ENCODE measurements at regions not wholly inside any gene's neighbourhood (a gene's known extent, or its start where the extent isn't known, plus 50 kb on each side); places are given as distances from the start of the nearest gene placed in this dataset.

- POLR2A ChIA-PET, result no interaction called here
- Mint-ChIP-seq H3K27ac (no peak overlapping the region), H3K36me3 (no peaks in the 10 kb centered on the region), H3K4me3 (no peak overlapping the region), H3K27me3 (peaks cover 0 to 3% (median 0%) of the 10 kb centered on the region in 5 donors), H3K4me1 (no peaks in the 10 kb centered on the region), H3K9me3 (peaks cover 0 to 3% (median 0%) of the 10 kb centered on the region in 9 donors)
- no peak for DNase-seq
- ATAC-seq, result no peak
These were observed 333.5 kb upstream of the SEMA6D start for GRCh38 chr15:47383801-47384200.

GRCh38 chr15:47384341-47384740, 333.0 kb upstream of the SEMA6D start:
- POLR2A ChIA-PET, result no interaction called here
- ATAC-seq (no peak), DNase-seq (no peak)
- Mint-ChIP-seq H3K27ac (no peak overlapping the region), H3K36me3 (no peaks in the 10 kb centered on the region), H3K27me3 (peaks cover 0 to 3% (median 0%) of the 10 kb centered on the region in 5 donors), H3K4me3 (no peak overlapping the region), H3K9me3 (peaks cover 0 to 2% (median 0%) of the 10 kb centered on the region in 9 donors), H3K4me1 (no peaks in the 10 kb centered on the region)

DNA sequence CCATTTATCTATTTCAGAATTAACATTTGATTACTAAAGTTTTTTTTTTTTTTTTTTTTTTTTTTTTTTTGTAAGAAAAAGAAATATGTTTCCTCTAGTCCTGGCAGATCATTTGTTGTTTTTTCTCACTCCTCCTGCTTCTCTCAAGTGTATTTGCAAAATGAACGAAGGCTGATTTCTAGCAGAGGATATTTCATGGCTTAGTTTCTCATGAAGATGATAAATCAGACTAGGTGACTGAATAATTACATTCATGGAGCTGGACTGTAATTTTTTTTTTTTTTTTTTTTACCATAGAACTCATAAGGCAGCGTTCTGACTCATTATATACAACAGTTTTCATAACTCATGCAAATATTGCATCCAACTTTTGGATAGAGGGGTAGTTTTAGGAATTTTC, 332.5 kb upstream of the SEMA6D start:
- POLR2A ChIA-PET, result no interaction called here
- DNase-seq, result no peak
- H3K36me3 Mint-ChIP-seq, result no peaks in the 10 kb centered on the region

GRCh38 chr15:47386459-47386858, 330.8 kb upstream of the SEMA6D start:
- POLR2A ChIA-PET, result no interaction called here
- H3K27ac Mint-ChIP-seq, result no peak overlapping the region
- no peaks in the 10 kb centered on the region for H3K36me3 Mint-ChIP-seq
- no peak for ATAC-seq
- peaks cover 0 to 3% (median 0%) of the 10 kb centered on the region in 5 donors for H3K27me3 Mint-ChIP-seq
- no peaks in the 10 kb centered on the region for H3K4me1 Mint-ChIP-seq
- DNase-seq, result no peak
- H3K9me3 Mint-ChIP-seq, result no peaks in the 10 kb centered on the region
- no peak overlapping the region for H3K4me3 Mint-ChIP-seq

More for the DNA sequence above, 332.5 kb upstream of the SEMA6D start:
- no peak overlapping the region for H3K27ac Mint-ChIP-seq
- no peaks in the 10 kb centered on the region for H3K4me1 Mint-ChIP-seq
- no peak overlapping the region for H3K4me3 Mint-ChIP-seq
- no peaks in the 10 kb centered on the region for H3K9me3 Mint-ChIP-seq
- no peak for ATAC-seq
- peaks cover 0 to 3% (median 0%) of the 10 kb centered on the region in 5 donors for H3K27me3 Mint-ChIP-seq

GRCh38 chr15:47388299-47388698, 329.0 kb upstream of the SEMA6D start:
- Mint-ChIP-seq H3K4me3 (no peak overlapping the region), H3K27ac (no peak overlapping the region), H3K4me1 (no peaks in the 10 kb centered on the region), H3K36me3 (no peaks in the 10 kb centered on the region), H3K27me3 (peaks cover 0 to 7% (median 0%) of the 10 kb centered on the region in 5 donors), H3K9me3 (peaks cover 0 to 7% (median 0%) of the 10 kb centered on the region in 9 donors)
- ATAC-seq (no peak), DNase-seq (no peak)
- POLR2A ChIA-PET, result no interaction called here

GRCh38 chr15:47390208-47390765, 327.0 kb upstream of the SEMA6D start:
- ATAC-seq (no peak), DNase-seq (no peak)
- POLR2A ChIA-PET, result no interaction called here
- no peak overlapping the region for H3K4me3 Mint-ChIP-seq
- peaks cover 0 to 7% (median 0%) of the 10 kb centered on the region in 5 donors for H3K27me3 Mint-ChIP-seq
- H3K27ac Mint-ChIP-seq, result no peak overlapping the region
- H3K9me3 Mint-ChIP-seq, result peaks cover 0 to 7% (median 0%) of the 10 kb centered on the region in 9 donors
- no peaks in the 10 kb centered on the region for H3K36me3 Mint-ChIP-seq
- H3K4me1 Mint-ChIP-seq, result no peaks in the 10 kb centered on the region

- H3K9me3 Mint-ChIP-seq, result peaks cover 0 to 7% (median 0%) of the 10 kb centered on the region in 9 donors
- POLR2A ChIA-PET, result no interaction called here
- no peaks in the 10 kb centered on the region for H3K4me1 Mint-ChIP-seq
- H3K27ac Mint-ChIP-seq, result no peak overlapping the region
- no peak overlapping the region for H3K4me3 Mint-ChIP-seq
- DNase-seq (no peak), ATAC-seq (no peak)
- no peaks in the 10 kb centered on the region for H3K36me3 Mint-ChIP-seq
- peaks cover 0 to 15% (median 0%) of the 10 kb centered on the region in 5 donors for H3K27me3 Mint-ChIP-seq
These were observed 323.0 kb upstream of the SEMA6D start for GRCh38 chr15:47394286-47394809.

DNA sequence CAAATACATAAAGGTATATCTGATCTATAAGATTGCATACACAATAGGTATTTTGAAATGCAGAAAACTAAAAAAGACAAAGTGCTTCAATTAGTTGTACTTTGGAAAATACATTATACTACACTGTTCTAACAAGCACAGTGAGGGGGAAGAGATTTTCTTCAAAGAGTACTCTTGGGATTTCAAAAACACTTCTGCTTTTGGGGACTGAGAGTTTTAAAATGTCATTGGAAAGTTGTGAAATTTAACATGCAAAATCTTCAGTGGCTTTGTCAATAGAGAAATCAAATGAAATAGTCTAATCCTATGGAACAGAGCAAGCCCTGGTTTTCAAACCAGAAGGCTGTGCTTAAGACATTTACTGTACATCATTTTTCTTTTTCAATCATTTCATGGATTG, 322.2 kb upstream of the SEMA6D start:
- peaks cover 0 to 15% (median 0%) of the 10 kb centered on the region in 5 donors for H3K27me3 Mint-ChIP-seq
- no peaks in the 10 kb centered on the region for H3K4me1 Mint-ChIP-seq
- no peak overlapping the region for H3K27ac Mint-ChIP-seq
- no peak overlapping the region for H3K4me3 Mint-ChIP-seq
- no peak for DNase-seq
- H3K9me3 Mint-ChIP-seq, result peaks cover 0 to 7% (median 0%) of the 10 kb centered on the region in 9 donors
- POLR2A ChIA-PET, result no interaction called here
- no peak for ATAC-seq
- H3K36me3 Mint-ChIP-seq, result no peaks in the 10 kb centered on the region

DNA sequence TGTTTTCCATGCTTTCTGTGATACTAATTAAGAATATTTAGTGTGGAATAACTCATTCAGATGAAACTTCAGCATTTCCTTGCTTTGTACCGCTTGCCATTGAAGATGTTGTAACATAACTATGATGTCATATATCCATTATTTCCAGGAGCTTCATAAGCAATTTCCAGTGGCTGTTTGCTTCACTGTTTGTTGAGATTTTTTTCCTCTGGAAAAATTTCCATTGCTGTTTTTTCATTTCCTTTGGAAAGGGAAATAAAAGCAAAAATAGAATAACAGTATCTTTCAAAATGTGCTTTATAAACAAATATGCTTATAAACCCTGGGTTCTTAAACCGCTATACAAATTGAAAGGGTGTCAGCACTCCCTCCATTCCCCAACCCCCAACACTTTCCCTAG, 319.6 kb upstream of the SEMA6D start:
- H3K36me3 Mint-ChIP-seq, result no peaks in the 10 kb centered on the region
- peaks cover 0 to 4% (median 0%) of the 10 kb centered on the region in 9 donors for H3K9me3 Mint-ChIP-seq
- DNase-seq, result no peak
- H3K27ac Mint-ChIP-seq, result no peak overlapping the region
- no peaks in the 10 kb centered on the region for H3K4me1 Mint-ChIP-seq
- no peak overlapping the region for H3K4me3 Mint-ChIP-seq
- peaks cover 0 to 14% (median 1%) of the 10 kb centered on the region in 5 donors for H3K27me3 Mint-ChIP-seq
- ATAC-seq, result no peak
- POLR2A ChIA-PET, result no interaction called here

DNA sequence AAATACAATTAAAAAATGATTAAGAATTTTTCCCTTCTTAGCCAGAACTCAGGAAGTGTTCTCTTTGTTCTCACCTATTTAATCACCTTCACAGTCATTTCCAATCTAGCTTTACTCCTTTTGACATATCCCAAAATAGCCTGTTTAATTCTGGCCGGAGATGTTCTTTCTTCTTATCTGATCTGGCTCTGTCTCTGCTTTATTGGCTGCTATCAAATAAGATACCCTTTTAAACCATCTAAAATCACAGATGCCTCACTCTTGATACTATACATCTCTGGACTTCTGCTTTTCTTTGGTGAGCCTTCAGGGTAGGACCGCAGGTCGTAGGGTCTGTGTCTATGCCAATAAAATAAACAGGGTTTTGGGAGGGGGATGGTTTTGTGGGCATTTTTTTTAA, 319.2 kb upstream of the SEMA6D start:
- Mint-ChIP-seq H3K4me1 (no peaks in the 10 kb centered on the region), H3K36me3 (no peaks in the 10 kb centered on the region), H3K4me3 (no peak overlapping the region), H3K27ac (no peak overlapping the region), H3K9me3 (peaks cover 0 to 4% (median 0%) of the 10 kb centered on the region in 9 donors), H3K27me3 (peaks cover 0 to 19% (median 1%) of the 10 kb centered on the region in 5 donors)
- POLR2A ChIA-PET, result no interaction called here
- ATAC-seq, result no peak
- no peak for DNase-seq

DNA sequence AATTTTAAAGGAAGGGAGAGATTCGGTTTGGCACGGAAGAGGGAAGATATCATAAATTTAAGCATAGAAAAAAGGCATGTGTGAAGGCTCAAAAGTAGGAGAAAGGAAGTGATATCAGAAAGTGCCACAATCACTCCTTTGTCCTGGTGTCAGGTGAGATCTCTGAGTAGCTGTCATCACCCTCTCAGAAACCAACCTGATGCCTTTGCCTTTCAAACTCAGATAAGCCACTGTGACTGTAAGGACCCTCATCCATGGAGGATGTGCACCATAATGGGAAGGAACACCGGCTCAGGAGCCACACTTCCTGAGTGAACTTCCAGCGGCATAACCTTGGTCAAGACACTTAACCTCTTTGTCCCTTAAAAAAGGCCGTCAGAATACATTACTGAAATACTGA, 318.7 kb upstream of the SEMA6D start:
- no peak for ATAC-seq
- no peak for DNase-seq
- H3K4me1 Mint-ChIP-seq, result no peaks in the 10 kb centered on the region
- H3K36me3 Mint-ChIP-seq, result no peaks in the 10 kb centered on the region
- no peak overlapping the region for H3K27ac Mint-ChIP-seq
- H3K27me3 Mint-ChIP-seq, result peaks cover 0 to 21% (median 1%) of the 10 kb centered on the region in 5 donors
- POLR2A ChIA-PET, result no interaction called here
- H3K9me3 Mint-ChIP-seq, result peaks cover 0 to 4% (median 0%) of the 10 kb centered on the region in 9 donors
- H3K4me3 Mint-ChIP-seq, result no peak overlapping the region

GRCh38 chr15:47399100-47399499, 318.2 kb upstream of the SEMA6D start:
- Mint-ChIP-seq H3K27me3 (peaks cover 0 to 21% (median 1%) of the 10 kb centered on the region in 5 donors), H3K4me1 (no peaks in the 10 kb centered on the region), H3K36me3 (no peaks in the 10 kb centered on the region), H3K27ac (no peak overlapping the region), H3K4me3 (no peak overlapping the region), H3K9me3 (peaks cover 0 to 4% (median 0%) of the 10 kb centered on the region in 9 donors)
- ATAC-seq (no peak), DNase-seq (no peak)
- POLR2A ChIA-PET, result no interaction called here

GRCh38 chr15:47400603-47401002, 316.7 kb upstream of the SEMA6D start:
- Mint-ChIP-seq H3K4me1 (no peaks in the 10 kb centered on the region), H3K27me3 (peaks cover 0 to 23% (median 4%) of the 10 kb centered on the region in 5 donors), H3K27ac (no peak overlapping the region), H3K9me3 (peaks cover 0 to 4% (median 0%) of the 10 kb centered on the region in 9 donors), H3K36me3 (no peaks in the 10 kb centered on the region), H3K4me3 (no peak overlapping the region)
- ATAC-seq (no peak), DNase-seq (no peak)
- POLR2A ChIA-PET, result no interaction called here

DNA sequence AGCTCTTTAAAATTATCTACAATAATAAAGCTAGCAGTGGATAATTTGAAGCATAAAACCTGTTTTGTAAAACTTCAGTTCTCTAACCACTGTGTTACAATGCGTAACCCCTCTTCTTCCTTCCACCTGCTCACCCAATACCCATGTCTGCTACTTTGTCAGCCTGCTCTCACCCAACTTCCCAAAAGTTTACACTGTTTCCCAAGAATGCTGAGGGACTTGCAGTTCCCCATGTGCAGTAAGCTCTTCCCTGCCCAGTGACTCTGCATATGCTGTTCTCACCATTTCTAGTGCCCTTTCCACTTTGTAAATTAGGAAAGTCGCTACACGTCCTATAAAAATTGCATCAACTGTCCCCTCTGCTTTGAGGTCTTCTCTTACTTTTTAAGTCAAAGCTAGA, 315.9 kb upstream of the SEMA6D start:
- H3K9me3 Mint-ChIP-seq, result peaks cover 0 to 4% (median 0%) of the 10 kb centered on the region in 9 donors
- ATAC-seq (no peak), DNase-seq (no peak)
- H3K27me3 Mint-ChIP-seq, result peaks cover 0 to 19% (median 4%) of the 10 kb centered on the region in 5 donors
- no peak overlapping the region for H3K4me3 Mint-ChIP-seq
- POLR2A ChIA-PET, result no interaction called here
- H3K4me1 Mint-ChIP-seq, result no peaks in the 10 kb centered on the region
- H3K27ac Mint-ChIP-seq, result no peak overlapping the region
- H3K36me3 Mint-ChIP-seq, result no peaks in the 10 kb centered on the region

Measured in naive thymus-derived CD8-positive, alpha-beta T cell (primary cell).